ENCODE measurements at regions not wholly inside any gene's neighbourhood (a gene's known extent, or its start where the extent isn't known, plus 50 kb on each side); places are given as distances from the start of the nearest gene placed in this dataset.

- DNase-seq = no peak
Observed at GRCh38 chr7:35331730-35332678, 78.1 kb upstream of the TBX20 start.

- no peak for DNase-seq
Observed at GRCh38 chr7:35329026-35329425, 75.1 kb upstream of the TBX20 start.

- DNase-seq = no peak
Observed at GRCh38 chr7:35319606-35320005, 65.7 kb upstream of the TBX20 start.

- no peak for DNase-seq
Observed at GRCh38 chr7:35316549-35316948, 62.6 kb upstream of the TBX20 start.

GRCh38 chr7:35315517-35315916 lies 61.6 kb upstream of the TBX20 start:
- DNase-seq = no peak

GRCh38 chr7:35314354-35314753 lies 60.5 kb upstream of the TBX20 start:
- DNase-seq = no peak

- no peak for DNase-seq
Observed at GRCh38 chr7:35313575-35313974, 59.7 kb upstream of the TBX20 start.
